ENCODE measurements at regions not wholly inside any gene's neighbourhood (a gene's known extent, or its start where the extent isn't known, plus 50 kb on each side); places are given as distances from the start of the nearest gene placed in this dataset.
"Not testable (repeated sequence)": the region's sequence is repeated elsewhere in the genome, so short reads cannot be mapped to it uniquely, and the experiment has no call there.

GRCh38 chr12:60212159-60213000 is 616.6 kb downstream of the SLC16A7 start:
- no peak overlapping the region for H3K27ac ChIP-seq (replicated peaks)
- DNase-seq (ENCODE audit: low read depth in 1 of 2, low spot score in 1 of 2): no peak
- no peak overlapping the region for H3K4me3 ChIP-seq (replicated peaks; ENCODE audit: insufficient read depth, low read length)
- H3K27me3 ChIP-seq (ENCODE audit: insufficient read depth, poor library complexity, severe bottlenecking): no peaks in the 10 kb centered on the region
- TF ChIP-seq REST (IDR thresholded peaks at IDR 0.05; ENCODE audit: insufficient replicate concordance, low read depth) (no peak), POLR2AphosphoS5 (IDR thresholded peaks at IDR 0.05; ENCODE audit: low read depth) (no peak), CTCF (IDR thresholded peaks at IDR 0.05; ENCODE audit: insufficient read depth, low read length) (no peak), GABPA (IDR thresholded peaks at IDR 0.05; ENCODE audit: low read depth) (no peak), SPI1 (IDR thresholded peaks at IDR 0.05; ENCODE audit: borderline replicate concordance, low read depth) (no peak)

DNA sequence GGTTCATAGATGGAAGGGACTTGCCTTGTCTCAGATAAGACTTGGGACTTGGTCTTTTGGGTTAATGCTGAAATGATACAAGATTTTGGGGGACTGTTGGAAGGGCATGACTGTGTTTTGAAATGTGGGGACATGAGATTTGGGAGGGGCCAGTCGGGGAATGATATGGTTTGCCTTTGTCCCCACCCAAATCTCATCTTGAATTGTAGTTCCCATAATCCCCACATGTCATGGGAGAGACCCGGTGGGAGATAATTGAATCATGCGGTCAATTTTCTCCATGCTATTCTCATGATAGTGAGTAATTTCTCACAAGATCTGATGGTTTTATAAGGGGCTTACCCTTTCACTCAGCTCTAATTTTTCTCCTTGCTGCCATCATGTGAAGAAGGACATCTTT is 617.4 kb downstream of the SLC16A7 start:
- H3K27me3 ChIP-seq (ENCODE audit: insufficient read depth, poor library complexity, severe bottlenecking); DNase-seq (ENCODE audit: low read depth in 1 of 2, low spot score in 1 of 2); H3K27ac ChIP-seq (replicated peaks); H3K4me3 ChIP-seq (replicated peaks; ENCODE audit: insufficient read depth, low read length): not testable (repeated sequence)

DNA sequence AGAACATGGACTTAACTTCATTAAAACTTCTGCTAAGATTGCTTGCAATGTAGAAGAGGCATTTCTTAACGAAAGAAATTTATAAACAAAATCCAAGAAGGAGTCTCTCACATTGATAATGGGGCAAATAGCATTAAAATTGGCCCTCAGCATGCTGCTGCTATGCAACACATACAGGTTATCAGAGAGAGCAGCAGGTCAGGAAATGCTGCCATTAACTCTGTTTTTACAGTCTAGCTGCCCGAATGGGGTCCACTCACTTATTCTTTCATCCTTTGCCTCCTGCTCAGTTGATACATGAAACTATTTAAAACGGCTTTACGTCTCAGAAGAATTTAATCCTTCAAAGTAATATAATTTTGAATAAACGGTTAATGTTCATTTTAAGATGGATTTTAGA is 620.4 kb downstream of the SLC16A7 start:
- H3K4me3 ChIP-seq (replicated peaks; ENCODE audit: insufficient read depth, low read length): no peak overlapping the region
- no peak for TF ChIP-seq REST (IDR thresholded peaks at IDR 0.05; ENCODE audit: insufficient replicate concordance, low read depth)
- TF ChIP-seq GABPA (IDR thresholded peaks at IDR 0.05; ENCODE audit: low read depth): no peak
- TF ChIP-seq SPI1 (IDR thresholded peaks at IDR 0.05; ENCODE audit: borderline replicate concordance, low read depth): no peak
- TF ChIP-seq CTCF (IDR thresholded peaks at IDR 0.05; ENCODE audit: insufficient read depth, low read length): no peak
- no peak for TF ChIP-seq POLR2AphosphoS5 (IDR thresholded peaks at IDR 0.05; ENCODE audit: low read depth)
- no peak overlapping the region for H3K27ac ChIP-seq (replicated peaks)
- no peak for DNase-seq (ENCODE audit: low read depth in 1 of 2, low spot score in 1 of 2)
- no peaks in the 10 kb centered on the region for H3K27me3 ChIP-seq (ENCODE audit: insufficient read depth, poor library complexity, severe bottlenecking)

DNA sequence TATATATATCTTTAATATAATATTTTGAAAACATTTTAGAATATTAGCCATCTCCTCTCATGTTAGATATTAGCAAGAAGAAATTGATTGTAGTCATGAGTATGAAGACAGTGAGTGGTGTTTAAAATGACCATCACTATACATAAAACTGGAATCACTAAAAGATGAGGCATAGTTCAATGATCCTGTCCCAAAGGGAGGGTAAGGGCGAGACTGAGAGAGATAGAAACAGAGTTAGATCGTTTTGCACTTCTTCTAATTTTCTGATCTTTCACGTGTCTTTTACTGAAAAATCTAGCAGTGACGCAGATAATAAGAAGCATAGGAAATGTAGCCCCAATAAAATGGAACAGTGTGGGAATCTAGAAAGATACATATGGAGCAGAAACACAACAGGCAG is 627.4 kb downstream of the SLC16A7 start:
- Histone ChIP-seq H3K27me3 (ENCODE audit: insufficient read depth, poor library complexity, severe bottlenecking) (no peaks in the 10 kb centered on the region), H3K4me3 (replicated peaks; ENCODE audit: insufficient read depth, low read length) (no peak overlapping the region), H3K27ac (replicated peaks) (no peak overlapping the region)
- TF ChIP-seq CTCF (IDR thresholded peaks at IDR 0.05; ENCODE audit: insufficient read depth, low read length) (no peak), REST (IDR thresholded peaks at IDR 0.05; ENCODE audit: insufficient replicate concordance, low read depth) (no peak), GABPA (IDR thresholded peaks at IDR 0.05; ENCODE audit: low read depth) (no peak), SPI1 (IDR thresholded peaks at IDR 0.05; ENCODE audit: borderline replicate concordance, low read depth) (no peak), POLR2AphosphoS5 (IDR thresholded peaks at IDR 0.05; ENCODE audit: low read depth) (no peak)
- no peak for DNase-seq (ENCODE audit: low read depth in 1 of 2, low spot score in 1 of 2)
